ENCODE measurements at regions not wholly inside any gene's neighbourhood (a gene's known extent, or its start where the extent isn't known, plus 50 kb on each side); places are given as distances from the start of the nearest gene placed in this dataset.

DNA sequence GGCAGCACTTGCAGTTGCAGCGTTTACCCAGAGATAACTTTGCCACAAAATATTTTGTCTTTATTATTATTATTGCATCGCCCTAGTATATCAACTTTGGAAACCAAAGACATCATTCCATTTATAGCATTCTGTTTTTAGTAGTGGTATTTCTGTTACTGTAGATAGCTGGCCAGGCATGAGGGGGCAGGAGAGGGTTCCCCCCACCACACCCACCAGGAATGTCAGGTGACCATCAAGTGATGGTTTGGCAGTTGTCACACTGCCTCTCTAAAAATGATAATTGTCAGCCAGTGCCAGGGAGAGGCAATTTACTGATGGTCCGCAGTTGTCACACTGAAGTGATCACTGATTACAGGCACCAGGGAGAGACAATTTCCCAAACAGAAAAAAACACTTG is 135.6 kb downstream of the TSEN15 start:
- no peak overlapping the region for H3K27ac ChIP-seq
- H3K4me3 ChIP-seq: no peak overlapping the region
- no peaks in the 10 kb centered on the region for H3K27me3 ChIP-seq
- no peak for TF ChIP-seq POLR2A (IDR thresholded peaks at IDR 0.05)
- 86 to 88% methylated on average over 3 of the region's 3 CpGs for WGBS, 2 donors
- peaks cover 0 to 7% (median 0%) of the 10 kb centered on the region in 4 donors for H3K4me1 ChIP-seq
- peaks cover 0 to 17% (median 0%) of the 10 kb centered on the region in 4 donors for H3K9me3 ChIP-seq
- no peaks in the 10 kb centered on the region for H3K36me3 ChIP-seq
- no peak for DNase-seq (ENCODE audit: low spot score in 2 of 2)

DNA sequence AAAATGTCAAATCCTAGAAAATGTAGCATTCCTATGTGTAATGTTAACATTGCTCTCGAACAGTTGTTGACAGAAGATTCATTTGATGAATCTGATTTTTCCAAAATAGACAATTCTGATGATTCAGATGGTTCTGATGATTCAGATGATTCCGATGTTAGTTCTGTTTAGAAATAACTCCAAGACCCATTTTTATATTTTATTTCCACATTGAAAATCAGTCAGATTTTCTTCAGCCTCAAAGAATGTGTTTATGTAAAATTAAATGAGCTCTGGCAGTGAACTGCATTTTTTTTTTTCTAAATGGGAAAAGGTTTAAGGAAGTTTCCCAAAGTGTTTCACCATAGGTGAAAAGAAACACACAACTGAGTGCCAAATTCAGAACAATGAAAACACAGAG is 136.5 kb downstream of the TSEN15 start:
- peaks cover 0 to 17% (median 0%) of the 10 kb centered on the region in 4 donors for H3K9me3 ChIP-seq
- no peaks in the 10 kb centered on the region for H3K36me3 ChIP-seq
- TF ChIP-seq POLR2A (IDR thresholded peaks at IDR 0.05) (no peak), EP300 (IDR thresholded peaks at IDR 0.05) (no peak)
- TF ChIP-seq, protein P1, sequence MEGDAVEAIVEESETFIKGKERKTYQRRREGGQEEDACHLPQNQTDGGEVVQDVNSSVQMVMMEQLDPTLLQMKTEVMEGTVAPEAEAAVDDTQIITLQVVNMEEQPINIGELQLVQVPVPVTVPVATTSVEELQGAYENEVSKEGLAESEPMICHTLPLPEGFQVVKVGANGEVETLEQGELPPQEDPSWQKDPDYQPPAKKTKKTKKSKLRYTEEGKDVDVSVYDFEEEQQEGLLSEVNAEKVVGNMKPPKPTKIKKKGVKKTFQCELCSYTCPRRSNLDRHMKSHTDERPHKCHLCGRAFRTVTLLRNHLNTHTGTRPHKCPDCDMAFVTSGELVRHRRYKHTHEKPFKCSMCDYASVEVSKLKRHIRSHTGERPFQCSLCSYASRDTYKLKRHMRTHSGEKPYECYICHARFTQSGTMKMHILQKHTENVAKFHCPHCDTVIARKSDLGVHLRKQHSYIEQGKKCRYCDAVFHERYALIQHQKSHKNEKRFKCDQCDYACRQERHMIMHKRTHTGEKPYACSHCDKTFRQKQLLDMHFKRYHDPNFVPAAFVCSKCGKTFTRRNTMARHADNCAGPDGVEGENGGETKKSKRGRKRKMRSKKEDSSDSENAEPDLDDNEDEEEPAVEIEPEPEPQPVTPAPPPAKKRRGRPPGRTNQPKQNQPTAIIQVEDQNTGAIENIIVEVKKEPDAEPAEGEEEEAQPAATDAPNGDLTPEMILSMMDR (IDR thresholded peaks at IDR 0.05): no peak
- H3K4me1 ChIP-seq: peaks cover 0 to 7% (median 0%) of the 10 kb centered on the region in 4 donors
- no peak overlapping the region for H3K27ac ChIP-seq
- no peak overlapping the region for H3K4me3 ChIP-seq
- H3K27me3 ChIP-seq: no peaks in the 10 kb centered on the region
- no peak for DNase-seq (ENCODE audit: low spot score in 2 of 2)
- WGBS, 2 donors: 44 to 46% methylated on average over 2 of the region's 2 CpGs

DNA sequence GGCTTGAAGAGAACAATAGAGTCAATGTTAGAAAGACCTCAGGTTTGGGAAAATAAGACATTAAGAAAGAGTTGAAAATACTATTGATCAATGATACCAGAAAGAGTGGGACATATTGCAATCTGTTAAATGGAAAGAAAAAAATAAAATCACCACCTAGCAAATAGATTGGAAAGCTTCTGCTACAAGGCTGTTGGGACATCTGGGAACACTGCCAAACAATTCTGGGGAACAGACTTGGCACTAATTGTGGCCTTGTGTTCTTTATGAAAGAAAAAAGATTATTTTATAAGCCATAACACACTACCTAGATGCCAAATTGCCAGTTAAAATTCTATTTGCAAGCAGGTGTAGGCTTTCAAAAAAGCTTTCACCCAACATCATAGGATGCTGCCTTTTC is 137.8 kb downstream of the TSEN15 start:
- Histone ChIP-seq H3K4me3 (no peak overlapping the region), H3K27me3 (no peaks in the 10 kb centered on the region), H3K36me3 (no peaks in the 10 kb centered on the region), H3K27ac (no peak overlapping the region), H3K9me3 (peaks cover 0 to 17% (median 0%) of the 10 kb centered on the region in 4 donors), H3K4me1 (peaks cover 0 to 7% (median 0%) of the 10 kb centered on the region in 4 donors)
- TF ChIP-seq POLR2A (IDR thresholded peaks at IDR 0.05) (no peak), EP300 (IDR thresholded peaks at IDR 0.05) (no peak)
- TF ChIP-seq, protein P1 (IDR thresholded peaks at IDR 0.05): no peak
- DNase-seq (ENCODE audit: low spot score in 2 of 2): no peak

DNA sequence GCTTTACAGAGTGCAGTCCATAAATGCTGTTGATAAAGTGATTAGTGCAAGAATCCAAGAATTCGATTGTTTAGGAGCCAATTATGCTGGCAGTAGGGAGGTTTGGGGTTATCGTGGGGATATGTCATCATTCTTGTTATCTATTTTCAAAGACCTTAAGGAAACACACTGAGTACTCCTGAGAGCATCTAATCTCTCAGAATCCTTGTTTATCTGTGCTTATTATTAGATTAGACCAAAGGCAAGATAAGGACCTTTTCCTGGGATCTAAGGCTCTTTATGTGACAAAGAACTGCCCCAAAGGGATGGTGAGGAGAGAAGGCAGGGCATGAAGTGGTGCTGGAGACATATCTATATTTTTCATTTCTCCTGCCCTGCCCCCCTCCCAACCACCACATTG is 139.1 kb downstream of the TSEN15 start:
- Histone ChIP-seq H3K27ac (no peak overlapping the region), H3K4me3 (no peak overlapping the region), H3K36me3 (no peaks in the 10 kb centered on the region), H3K4me1 (peaks cover 0 to 7% (median 0%) of the 10 kb centered on the region in 4 donors), H3K9me3 (peaks cover 0 to 17% (median 0%) of the 10 kb centered on the region in 4 donors), H3K27me3 (no peaks in the 10 kb centered on the region)
- 63 to 64% methylated on average over 2 of the region's 2 CpGs for WGBS, 2 donors
- DNase-seq (ENCODE audit: low spot score in 2 of 2): no peak
- TF ChIP-seq, protein P1 (IDR thresholded peaks at IDR 0.05): no peak
- no peak for TF ChIP-seq POLR2A (IDR thresholded peaks at IDR 0.05)
- TF ChIP-seq EP300 (IDR thresholded peaks at IDR 0.05): no peak

DNA sequence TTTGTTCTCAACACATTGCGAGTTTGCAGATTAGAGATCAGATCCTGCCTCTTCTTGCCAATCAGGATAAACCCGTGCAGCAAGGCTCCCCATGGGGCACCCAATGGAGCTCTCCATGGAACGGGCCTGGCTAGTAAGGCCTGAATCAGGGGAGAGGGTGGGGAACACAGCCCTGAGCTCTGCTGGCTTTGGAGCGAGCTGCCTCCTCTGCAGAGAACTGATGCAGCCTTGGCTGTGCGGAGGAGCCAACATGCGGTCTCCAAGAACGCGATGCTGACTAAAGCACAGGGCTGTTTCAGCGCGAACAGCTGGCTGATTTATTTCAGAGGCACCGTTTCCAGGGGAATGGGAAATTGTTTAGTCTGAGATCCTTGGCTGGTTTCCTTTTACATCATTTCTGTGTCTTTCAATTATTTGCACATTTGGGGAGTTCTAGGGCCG is 139.7 kb downstream of the TSEN15 start:
- no peak for TF ChIP-seq EP300 (IDR thresholded peaks at IDR 0.05)
- TF ChIP-seq, protein P1 (IDR thresholded peaks at IDR 0.05): no peak
- no peak for TF ChIP-seq POLR2A (IDR thresholded peaks at IDR 0.05)
- WGBS, 2 donors: 38 to 59% methylated on average over 11 to 12 of the region's 12 CpGs
- H3K4me3 ChIP-seq: no peak overlapping the region
- H3K27ac ChIP-seq: no peak overlapping the region
- H3K4me1 ChIP-seq: peaks cover 0 to 7% (median 0%) of the 10 kb centered on the region in 4 donors
- DNase-seq (ENCODE audit: low spot score in 2 of 2): no peak
- H3K9me3 ChIP-seq: peaks cover 0 to 17% (median 0%) of the 10 kb centered on the region in 4 donors
- H3K27me3 ChIP-seq: no peaks in the 10 kb centered on the region
- no peaks in the 10 kb centered on the region for H3K36me3 ChIP-seq

DNA sequence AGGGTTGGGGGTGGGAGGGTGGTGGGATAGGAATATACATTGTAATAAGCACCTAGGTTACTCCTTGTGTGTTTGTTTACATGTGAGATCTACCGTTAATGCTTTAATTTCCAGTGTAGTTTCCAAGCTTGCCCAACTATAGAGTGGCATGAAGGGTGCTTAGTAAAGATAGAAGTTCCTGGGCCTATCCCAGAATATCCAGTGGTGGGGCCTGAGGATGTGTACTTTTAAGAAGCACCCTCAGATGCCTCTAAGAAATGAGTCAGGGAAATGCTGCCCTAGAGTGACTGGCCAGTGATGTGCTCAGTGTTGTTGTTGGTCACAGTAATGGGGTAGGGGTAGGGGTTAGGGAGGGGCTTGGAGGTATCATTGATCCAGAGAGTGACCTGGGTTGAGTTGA is 141.3 kb downstream of the TSEN15 start:
- Histone ChIP-seq H3K36me3 (no peaks in the 10 kb centered on the region), H3K4me1 (peaks cover 0 to 7% (median 0%) of the 10 kb centered on the region in 4 donors), H3K9me3 (peaks cover 0 to 5% (median 0%) of the 10 kb centered on the region in 4 donors), H3K27me3 (no peaks in the 10 kb centered on the region), H3K27ac (no peak overlapping the region), H3K4me3 (no peak overlapping the region)
- TF ChIP-seq POLR2A (IDR thresholded peaks at IDR 0.05) (no peak), EP300 (IDR thresholded peaks at IDR 0.05) (no peak)
- TF ChIP-seq, protein P1 (IDR thresholded peaks at IDR 0.05): no peak
- WGBS, 2 donors: 82 to 93% methylated on average over 1 of the region's 1 CpG
- DNase-seq (ENCODE audit: low spot score in 2 of 2): no peak

All from tibial nerve (tissue), 4 donors.